GM10266 (cell line): ENCODE measurements at regions not wholly inside any gene's neighbourhood (a gene's known extent, or its start where the extent isn't known, plus 50 kb on each side); places are given as distances from the start of the nearest gene placed in this dataset.

Experiments used
- DNase-seq: peaks from one replicate; pipeline ENCODE4 v3.0.0; 2012; ENCODE audit errors: extremely low spot score
- CTCF ChIP-seq: IDR thresholded peaks from 2 replicates; pipeline ENCODE4 v1.5.1; 2012; ENCODE audit warnings: mild to moderate bottlenecking, low read depth; ENCODE audit not compliant: control insufficient read depth, insufficient read depth; ENCODE audit errors: missing control alignments

- TF ChIP-seq CTCF, result no peak
- no peak for DNase-seq
Observed at GRCh38 chr15:93382200-93382820, 293.3 kb upstream of the RGMA start.

- no peak for TF ChIP-seq CTCF
- DNase-seq, result no peak
Observed at GRCh38 chr15:93378558-93378957, 289.5 kb upstream of the RGMA start.

GRCh38 chr15:93372865-93373223 is 283.8 kb upstream of the RGMA start:
- no peak for DNase-seq
- TF ChIP-seq CTCF, result no peak

GRCh38 chr15:93372208-93372864 is 283.3 kb upstream of the RGMA start:
- DNase-seq, result no peak
- no peak for TF ChIP-seq CTCF

GRCh38 chr15:93366387-93367100 is 277.5 kb upstream of the RGMA start:
- DNase-seq, result no peak
- TF ChIP-seq CTCF, result no peak

- TF ChIP-seq CTCF, result no peak
- DNase-seq, result no peak
Observed at GRCh38 chr15:93362821-93363220, 273.8 kb upstream of the RGMA start.

GRCh38 chr15:93362203-93362602 is 273.2 kb upstream of the RGMA start:
- no peak for TF ChIP-seq CTCF
- DNase-seq, result no peak
